OCI-LY1 (cell line): ENCODE measurements at regions not wholly inside any gene's neighbourhood (a gene's known extent, or its start where the extent isn't known, plus 50 kb on each side); places are given as distances from the start of the nearest gene placed in this dataset.

Experiments
- CTCF ChIP-seq: fragments of 200-600 bp; sonication (generic), shearing (Covaris generic); IDR thresholded peaks from 2 replicates; pipeline ENCODE4 v1.5.1; 2017; ENCODE audit warnings: mild to moderate bottlenecking, antibody characterized with exemption, low read length, moderate library complexity, mixed read lengths
- EZH2 ChIP-seq: fragments of 200-600 bp; sonication (generic), shearing (Covaris generic); IDR thresholded peaks from 2 replicates; pipeline ENCODE4 v1.8.0; 2017; ENCODE audit warnings: borderline replicate concordance, mixed run types, mild to moderate bottlenecking, antibody characterized with exemption, low read length, moderate library complexity, mixed read lengths

- TF ChIP-seq CTCF (no peak), EZH2 (no peak)
These were observed 752.9 kb upstream of the ARPP21 start for GRCh38 chr3:34886443-34886842.
